ENCODE measurements at regions not wholly inside any gene's neighbourhood (a gene's known extent, or its start where the extent isn't known, plus 50 kb on each side); places are given as distances from the start of the nearest gene placed in this dataset.

DNA sequence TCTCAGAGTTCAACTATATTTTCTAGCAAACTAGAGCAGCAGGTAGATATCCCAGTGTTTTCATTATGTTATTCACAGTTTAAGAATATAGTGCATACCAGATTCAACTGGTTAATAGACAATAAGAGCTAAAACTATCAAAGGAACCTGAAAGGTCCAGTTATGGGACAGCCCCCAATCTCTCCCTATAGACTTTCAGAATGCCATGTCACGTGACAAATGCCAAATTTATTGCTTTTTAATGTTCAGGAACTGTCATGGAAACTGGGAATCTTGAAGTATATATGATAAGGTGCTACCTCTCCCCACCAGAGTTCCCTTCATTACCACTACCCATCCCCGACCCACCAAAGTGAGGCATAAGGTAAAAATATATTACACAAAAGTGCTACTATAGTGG is 629.0 kb upstream of the SEMA6A start:
- Mint-ChIP-seq H3K27ac (ENCODE audit: unreplicated experiment) (no peak overlapping the region), H3K36me3 (ENCODE audit: insufficient read depth, unreplicated experiment) (no peaks in the 10 kb centered on the region), H3K9me3 (ENCODE audit: low read depth, unreplicated experiment) (peaks cover 11% of the 10 kb centered on the region), H3K4me1 (ENCODE audit: low read depth, unreplicated experiment) (no peaks in the 10 kb centered on the region), H3K27me3 (ENCODE audit: unreplicated experiment) (no peaks in the 10 kb centered on the region), H3K4me3 (ENCODE audit: low read depth, unreplicated experiment) (no peak overlapping the region)
- TF ChIP-seq, protein P1, sequence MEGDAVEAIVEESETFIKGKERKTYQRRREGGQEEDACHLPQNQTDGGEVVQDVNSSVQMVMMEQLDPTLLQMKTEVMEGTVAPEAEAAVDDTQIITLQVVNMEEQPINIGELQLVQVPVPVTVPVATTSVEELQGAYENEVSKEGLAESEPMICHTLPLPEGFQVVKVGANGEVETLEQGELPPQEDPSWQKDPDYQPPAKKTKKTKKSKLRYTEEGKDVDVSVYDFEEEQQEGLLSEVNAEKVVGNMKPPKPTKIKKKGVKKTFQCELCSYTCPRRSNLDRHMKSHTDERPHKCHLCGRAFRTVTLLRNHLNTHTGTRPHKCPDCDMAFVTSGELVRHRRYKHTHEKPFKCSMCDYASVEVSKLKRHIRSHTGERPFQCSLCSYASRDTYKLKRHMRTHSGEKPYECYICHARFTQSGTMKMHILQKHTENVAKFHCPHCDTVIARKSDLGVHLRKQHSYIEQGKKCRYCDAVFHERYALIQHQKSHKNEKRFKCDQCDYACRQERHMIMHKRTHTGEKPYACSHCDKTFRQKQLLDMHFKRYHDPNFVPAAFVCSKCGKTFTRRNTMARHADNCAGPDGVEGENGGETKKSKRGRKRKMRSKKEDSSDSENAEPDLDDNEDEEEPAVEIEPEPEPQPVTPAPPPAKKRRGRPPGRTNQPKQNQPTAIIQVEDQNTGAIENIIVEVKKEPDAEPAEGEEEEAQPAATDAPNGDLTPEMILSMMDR (IDR thresholded peaks at IDR 0.05; ENCODE audit: unreplicated experiment) = no peak
- CTCF ChIA-PET = no interaction called here
- DNase-seq = no peak
- intact Hi-C loops (cut with micrococcal nuclease; ENCODE audit: unreplicated experiment) = no loop called here
- BruUV-seq (replicated peaks) = no TSS peak

DNA sequence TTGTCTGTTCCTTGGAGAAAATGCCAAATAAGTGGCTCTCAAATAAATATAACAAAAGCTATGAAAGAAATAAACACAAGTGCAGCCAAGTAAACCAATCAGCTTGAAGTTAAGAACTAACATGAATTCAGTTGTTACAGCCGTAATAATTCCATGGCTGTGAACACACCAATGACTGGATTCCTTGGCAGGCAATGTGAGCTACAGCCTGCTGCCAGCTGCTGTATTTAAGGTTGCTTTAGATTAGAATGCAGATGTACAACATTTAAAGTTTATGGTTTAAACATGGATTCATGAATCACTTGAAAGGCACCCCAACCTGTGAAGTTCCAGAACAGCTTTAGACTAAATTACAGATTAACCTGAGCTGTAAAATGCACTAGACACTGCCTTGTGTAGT is 626.4 kb upstream of the SEMA6A start:
- no peak for DNase-seq
- no TSS peak for BruUV-seq (replicated peaks)
- H3K4me1 Mint-ChIP-seq (ENCODE audit: low read depth, unreplicated experiment) = no peaks in the 10 kb centered on the region
- H3K9me3 Mint-ChIP-seq (ENCODE audit: low read depth, unreplicated experiment) = peaks cover 11% of the 10 kb centered on the region
- H3K4me3 Mint-ChIP-seq (ENCODE audit: low read depth, unreplicated experiment) = no peak overlapping the region
- TF ChIP-seq, protein P1 (IDR thresholded peaks at IDR 0.05; ENCODE audit: unreplicated experiment) = no peak
- H3K27ac Mint-ChIP-seq (ENCODE audit: unreplicated experiment) = no peak overlapping the region
- CTCF ChIA-PET = no interaction called here
- H3K36me3 Mint-ChIP-seq (ENCODE audit: insufficient read depth, unreplicated experiment) = no peaks in the 10 kb centered on the region
- no peaks in the 10 kb centered on the region for H3K27me3 Mint-ChIP-seq (ENCODE audit: unreplicated experiment)
- intact Hi-C loops (cut with micrococcal nuclease; ENCODE audit: unreplicated experiment) = no loop called here

DNA sequence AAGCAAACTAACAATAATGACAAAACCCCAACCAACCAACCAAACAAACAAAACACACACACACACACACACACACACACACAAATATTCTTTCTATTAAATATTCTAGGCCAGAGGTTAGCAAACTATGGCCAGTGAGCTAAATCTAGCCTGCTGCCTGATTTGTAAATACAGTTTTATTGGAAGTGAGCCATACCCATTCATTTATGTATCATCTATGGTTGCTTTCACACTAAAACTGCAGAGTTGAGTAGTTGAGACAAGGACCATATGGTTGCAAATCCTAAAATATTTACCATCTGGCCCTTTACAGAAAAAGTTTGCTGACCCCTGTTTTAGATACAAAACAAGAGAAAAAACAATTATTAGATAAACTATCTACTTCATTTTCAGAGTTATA is 620.5 kb upstream of the SEMA6A start:
- intact Hi-C loops (cut with micrococcal nuclease; ENCODE audit: unreplicated experiment) = no loop called here
- BruUV-seq (replicated peaks) = no TSS peak
- Mint-ChIP-seq H3K27ac (ENCODE audit: unreplicated experiment) (no peak overlapping the region), H3K4me1 (ENCODE audit: low read depth, unreplicated experiment) (no peaks in the 10 kb centered on the region), H3K27me3 (ENCODE audit: unreplicated experiment) (no peaks in the 10 kb centered on the region), H3K4me3 (ENCODE audit: low read depth, unreplicated experiment) (no peak overlapping the region), H3K9me3 (ENCODE audit: low read depth, unreplicated experiment) (peaks cover 9% of the 10 kb centered on the region), H3K36me3 (ENCODE audit: insufficient read depth, unreplicated experiment) (no peaks in the 10 kb centered on the region)
- DNase-seq = no peak
- CTCF ChIA-PET = no interaction called here
- TF ChIP-seq, protein P1 (IDR thresholded peaks at IDR 0.05; ENCODE audit: unreplicated experiment) = no peak

DNA sequence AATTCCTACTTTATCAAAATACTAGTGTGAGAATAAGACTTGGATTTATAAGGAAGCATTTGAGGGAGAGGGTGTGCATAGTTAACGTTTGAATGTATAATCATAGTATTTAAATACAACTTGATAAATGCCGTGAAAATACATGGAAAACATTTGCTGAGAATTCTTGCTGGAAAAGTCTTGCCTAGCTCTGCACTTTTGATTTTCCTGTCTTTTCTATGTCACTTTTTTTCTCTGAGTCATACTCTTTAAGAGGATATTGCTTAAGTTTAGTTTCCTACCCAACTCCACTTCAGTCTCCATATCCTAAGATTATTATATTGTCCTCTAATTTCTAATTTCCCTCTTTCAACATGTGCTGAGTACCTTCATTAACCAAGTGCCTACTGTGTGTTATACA is 616.6 kb upstream of the SEMA6A start:
- TF ChIP-seq, protein P1 (IDR thresholded peaks at IDR 0.05; ENCODE audit: unreplicated experiment) = no peak
- Mint-ChIP-seq H3K4me1 (ENCODE audit: low read depth, unreplicated experiment) (no peaks in the 10 kb centered on the region), H3K4me3 (ENCODE audit: low read depth, unreplicated experiment) (no peak overlapping the region), H3K27me3 (ENCODE audit: unreplicated experiment) (no peaks in the 10 kb centered on the region), H3K9me3 (ENCODE audit: low read depth, unreplicated experiment) (peaks cover 9% of the 10 kb centered on the region), H3K27ac (ENCODE audit: unreplicated experiment) (no peak overlapping the region), H3K36me3 (ENCODE audit: insufficient read depth, unreplicated experiment) (no peaks in the 10 kb centered on the region)
- CTCF ChIA-PET = no interaction called here
- BruUV-seq (replicated peaks) = no TSS peak
- DNase-seq = no peak
- intact Hi-C loops (cut with micrococcal nuclease; ENCODE audit: unreplicated experiment) = no loop called here

DNA sequence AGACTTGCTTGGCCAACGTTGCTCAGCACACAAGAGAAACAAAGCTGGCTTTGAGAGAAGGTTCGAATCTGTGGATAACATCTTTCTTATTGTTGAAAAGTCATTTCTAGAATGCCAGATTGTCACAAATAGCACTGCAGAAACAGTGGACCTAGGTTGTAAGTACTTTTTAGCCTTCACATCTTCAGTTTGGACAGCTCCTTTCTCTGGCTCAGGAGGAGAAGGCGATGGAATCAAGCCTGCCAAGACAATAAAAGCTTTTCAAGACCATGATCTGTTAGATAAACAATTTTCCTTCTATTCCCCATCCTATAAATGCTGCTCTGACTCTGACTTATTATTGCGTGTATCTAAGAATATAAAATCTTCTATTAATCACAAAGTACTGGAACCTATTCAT is 615.2 kb upstream of the SEMA6A start:
- Mint-ChIP-seq H3K4me1 (ENCODE audit: low read depth, unreplicated experiment) (no peaks in the 10 kb centered on the region), H3K9me3 (ENCODE audit: low read depth, unreplicated experiment) (peaks cover 14% of the 10 kb centered on the region), H3K27me3 (ENCODE audit: unreplicated experiment) (no peaks in the 10 kb centered on the region), H3K36me3 (ENCODE audit: insufficient read depth, unreplicated experiment) (no peaks in the 10 kb centered on the region), H3K4me3 (ENCODE audit: low read depth, unreplicated experiment) (no peak overlapping the region), H3K27ac (ENCODE audit: unreplicated experiment) (no peak overlapping the region)
- intact Hi-C loops (cut with micrococcal nuclease; ENCODE audit: unreplicated experiment) = no loop called here
- DNase-seq = no peak
- CTCF ChIA-PET = interaction anchor here (0.6 kb wide), 2 partner anchors 653 to 1783 kb away, joined by 5 to 8 read pairs; no protein-coding TSS in a partner anchor
- TF ChIP-seq, protein P1 (IDR thresholded peaks at IDR 0.05; ENCODE audit: unreplicated experiment) = no peak
- BruUV-seq (replicated peaks) = no TSS peak
